CD14-positive monocyte (primary cell): ENCODE measurements at regions not wholly inside any gene's neighbourhood (a gene's known extent, or its start where the extent isn't known, plus 50 kb on each side); places are given as distances from the start of the nearest gene placed in this dataset.

Experiments used
- DNase-seq, 3 donors: peaks; one replicate each; pipeline ENCODE4 v3.0.0-alpha.2; 2011 to 2022
- H2AFZ ChIP-seq: 2 replicates; pipeline ENCODE4 v1.6.0; 2012; ENCODE audit warnings: mild to moderate bottlenecking, low read depth, low read length, inconsistent platforms; ENCODE audit not compliant: insufficient read depth, poor library complexity, severe bottlenecking
- H3K27ac ChIP-seq, 2 donors: 1 replicate in 1 of 2; 2 replicates in 1 of 2; pipeline ENCODE4 v1.5.1; 2012 to 2013; ENCODE audit warnings: low read length in 2 of 2, control low read depth in 1 of 2, inconsistent platforms in 1 of 2, low read depth in 1 of 2, mild to moderate bottlenecking in 1 of 2
- H3K27me3 ChIP-seq, 2 donors: one replicate each; pipeline versions ENCODE4 v1.6.0 to v1.6.1; 2011 to 2013; ENCODE audit warnings: low read length in 2 of 2; ENCODE audit not compliant: control insufficient read depth in 2 of 2, insufficient read depth in 2 of 2
- H3K36me3 ChIP-seq, 2 donors: replicated peaks in 1 of 2; 1 replicate in 1 of 2; 2 replicates in 1 of 2; pipeline versions ENCODE4 v1.5.1 to v1.6.1; 2012 to 2013; ENCODE audit warnings: low read length in 2 of 2, control low read depth in 1 of 2, inconsistent platforms in 1 of 2, mild to moderate bottlenecking in 1 of 2; ENCODE audit not compliant: insufficient read depth in 2 of 2, control insufficient read depth in 1 of 2
- H3K4me1 ChIP-seq, 2 donors: 1 replicate in 1 of 2; 2 replicates in 1 of 2; pipeline versions ENCODE4 v1.5.1 to v1.6.1; 2012 to 2013; ENCODE audit warnings: low read length in 2 of 2, control low read depth in 1 of 2, inconsistent platforms in 1 of 2, mild to moderate bottlenecking in 1 of 2, moderate library complexity in 1 of 2; ENCODE audit not compliant: insufficient read depth in 2 of 2, control insufficient read depth in 1 of 2
- H3K4me2 ChIP-seq: replicated peaks from 2 replicates; pipeline ENCODE3; 2012; ENCODE audit warnings: low read length, moderate library complexity, mild to moderate bottlenecking; ENCODE audit not compliant: poor library complexity, severe bottlenecking; ENCODE audit errors: extremely low read depth
- H3K4me3 ChIP-seq, 3 experiments: fragments of 200-600 bp in 1 of 3; sonication (generic) in 1 of 3; replicated peaks in 1 of 3; 1 replicate in 2 of 3; 2 replicates in 1 of 3; pipeline ENCODE4 v1.5.1; 2011 to 2013; ENCODE audit warnings: low read length in 3 of 3, mild to moderate bottlenecking in 3 of 3, control low read depth in 2 of 3, low read depth in 2 of 3, inconsistent platforms in 1 of 3, moderate library complexity in 1 of 3
- H3K79me2 ChIP-seq: 2 replicates; pipeline ENCODE4 v1.6.0; 2012; ENCODE audit warnings: mild to moderate bottlenecking, control low read depth, inconsistent platforms, low read length, moderate library complexity; ENCODE audit not compliant: insufficient read depth
- H3K9ac ChIP-seq: 2 replicates; pipeline ENCODE4 v1.6.0; 2017; ENCODE audit warnings: low read length, mild to moderate bottlenecking; ENCODE audit not compliant: insufficient read depth, poor library complexity, severe bottlenecking
- H3K9me3 ChIP-seq, 2 donors: replicated peaks in 1 of 2; 1 replicate in 1 of 2; 2 replicates in 1 of 2; pipeline versions ENCODE4 v1.5.1 to v1.6.1; 2012 to 2013; ENCODE audit warnings: low read length in 2 of 2, control low read depth in 1 of 2; ENCODE audit not compliant: control insufficient read depth in 1 of 2, insufficient read depth in 1 of 2
- H4K20me1 ChIP-seq: 2 replicates; pipeline ENCODE4 v1.6.0; 2012; ENCODE audit warnings: mild to moderate bottlenecking, low read length, control low read depth, moderate library complexity; ENCODE audit not compliant: insufficient read depth
- H3K27ac Mint-ChIP-seq, 7 donors: one replicate each; pipeline ENCODE4 v1.8.0; 2020; ENCODE audit warnings: mild to moderate bottlenecking in 7 of 7, mixed read lengths in 7 of 7, moderate library complexity in 6 of 7, inconsistent platforms in 2 of 7
- H3K27me3 Mint-ChIP-seq, 3 donors: one replicate each; pipeline ENCODE4 v1.8.0; 2021 to 2022; ENCODE audit warnings: low read depth in 3 of 3, mild to moderate bottlenecking in 3 of 3, mixed read lengths in 3 of 3, moderate library complexity in 3 of 3, inconsistent platforms in 1 of 3
- H3K36me3 Mint-ChIP-seq, 2 donors: one replicate each; pipeline ENCODE4 v1.8.0; 2020; ENCODE audit warnings: mixed read lengths in 2 of 2, inconsistent platforms in 1 of 2, mild to moderate bottlenecking in 1 of 2
- H3K4me1 Mint-ChIP-seq: one replicate; pipeline ENCODE4 v1.8.0; 2020; ENCODE audit warnings: mild to moderate bottlenecking, mixed read lengths
- H3K4me3 Mint-ChIP-seq, 2 donors: one replicate each; pipeline ENCODE4 v1.8.0; 2020; ENCODE audit warnings: mild to moderate bottlenecking in 2 of 2, mixed read lengths in 2 of 2, moderate library complexity in 1 of 2
- H3K9me3 Mint-ChIP-seq, 7 donors: one replicate each; pipeline ENCODE4 v1.8.0; 2020 to 2022; ENCODE audit warnings: mixed read lengths in 7 of 7, mild to moderate bottlenecking in 6 of 7, moderate library complexity in 6 of 7, inconsistent platforms in 2 of 7
- CTCF ChIP-seq: fragments of 200-600 bp; IDR thresholded peaks from one replicate; pipeline ENCODE4 v1.8.0; 2022; ENCODE audit warnings: antibody characterized with exemption, mild to moderate bottlenecking
- WGBS: methylation state at CpG from one replicate; pipeline ENCODE4 v1.1.5; 2013; ENCODE audit warnings: missing lambda C conversion rate; ENCODE audit not compliant: insufficient coverage; 5-methylcytosine and 5-hydroxymethylcytosine counted together
- intact Hi-C, 2 donors: fragments of 100-400 bp; cut with micrococcal nuclease; formaldehyde crosslinking; loops; one replicate each; pipeline versions ENCODE4 v1.15.0 to v1.15.1; 2023

DNA sequence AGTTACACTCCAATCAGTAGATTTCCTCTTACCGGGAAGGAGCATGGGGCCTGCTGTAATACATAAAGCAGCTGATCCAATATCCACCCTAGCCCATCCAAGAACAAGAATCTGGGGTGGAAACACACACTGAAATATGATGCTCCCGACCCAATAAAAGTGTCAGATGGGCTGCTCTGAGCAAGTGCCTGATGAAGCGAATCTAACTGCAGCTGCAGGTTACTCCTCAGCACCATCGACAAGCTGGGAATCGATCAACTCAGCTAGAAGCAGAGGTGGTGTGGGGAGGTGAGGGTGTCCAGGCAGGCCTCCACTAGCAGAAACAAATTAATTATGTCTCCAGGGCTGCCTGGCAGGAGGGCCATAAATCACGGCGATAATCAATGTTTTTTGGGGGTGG, 64.0 kb upstream of the WSCD2 start:
- no peaks in the 10 kb centered on the region for H3K9me3 ChIP-seq
- H3K79me2 ChIP-seq = no peaks in the 10 kb centered on the region
- no peak overlapping the region for H2AFZ ChIP-seq
- H4K20me1 ChIP-seq = no peaks in the 10 kb centered on the region
- Mint-ChIP-seq H3K4me3 (no peak overlapping the region), H3K4me1 (no peaks in the 10 kb centered on the region), H3K36me3 (no peaks in the 10 kb centered on the region), H3K27me3 (peaks cover 4 to 11% (median 6%) of the 10 kb centered on the region in 3 donors), H3K27ac (no peak overlapping the region), H3K9me3 (peaks cover 0 to 5% (median 0%) of the 10 kb centered on the region in 7 donors)
- WGBS = 91% methylated on average over 5 of the region's 7 CpGs
- H3K27me3 ChIP-seq = no peaks in the 10 kb centered on the region
- H3K9ac ChIP-seq = no peak overlapping the region
- no peaks in the 10 kb centered on the region for H3K4me1 ChIP-seq
- no peak overlapping the region for H3K4me3 ChIP-seq
- TF ChIP-seq CTCF = no peak
- no peak overlapping the region for H3K4me2 ChIP-seq
- no peak overlapping the region for H3K27ac ChIP-seq
- no peaks in the 10 kb centered on the region for H3K36me3 ChIP-seq
- DNase-seq = no peak
- intact Hi-C loops = no loop called here

GRCh38 chr12:108066583-108067577, 62.2 kb upstream of the WSCD2 start:
- intact Hi-C loops = no loop called here
- Mint-ChIP-seq H3K4me1 (no peaks in the 10 kb centered on the region), H3K9me3 (peaks cover 0 to 3% (median 0%) of the 10 kb centered on the region in 7 donors), H3K36me3 (no peaks in the 10 kb centered on the region), H3K27me3 (peaks cover 4 to 15% (median 5%) of the 10 kb centered on the region in 3 donors), H3K27ac (no peak overlapping the region), H3K4me3 (no peak overlapping the region)
- H3K27ac ChIP-seq = no peak overlapping the region
- no peak for DNase-seq
- H3K4me2 ChIP-seq = no peak overlapping the region
- H4K20me1 ChIP-seq = no peaks in the 10 kb centered on the region
- no peaks in the 10 kb centered on the region for H3K36me3 ChIP-seq
- H3K27me3 ChIP-seq = no peaks in the 10 kb centered on the region
- TF ChIP-seq CTCF = no peak
- H3K4me1 ChIP-seq = no peaks in the 10 kb centered on the region
- no peak overlapping the region for H3K4me3 ChIP-seq
- WGBS = 100% methylated on average over 1 of the region's 9 CpGs
- no peaks in the 10 kb centered on the region for H3K9me3 ChIP-seq
- H2AFZ ChIP-seq = no peak overlapping the region
- no peak overlapping the region for H3K9ac ChIP-seq
- H3K79me2 ChIP-seq = no peaks in the 10 kb centered on the region
